Lower leg skin (tissue), 3 donors: ENCODE measurements at regions not wholly inside any gene's neighbourhood (a gene's known extent, or its start where the extent isn't known, plus 50 kb on each side); places are given as distances from the start of the nearest gene placed in this dataset.

Source experiments
- CTCF ChIP-seq, 3 donors: fragments of 450-650 bp; IDR thresholded peaks; one replicate each; pipeline ENCODE4 v1.5.1; 2016; ENCODE audit warnings: antibody characterized with exemption in 3 of 3, mild to moderate bottlenecking in 3 of 3, moderate library complexity in 2 of 3
- POLR2A ChIP-seq, 2 donors: fragments of 450-650 bp; IDR thresholded peaks; one replicate each; pipeline ENCODE4 v1.6.1; 2016 to 2017; ENCODE audit warnings: antibody characterized with exemption in 2 of 2, mild to moderate bottlenecking in 1 of 2, moderate library complexity in 1 of 2

- TF ChIP-seq CTCF (IDR thresholded peaks at IDR 0.05) (no peak), POLR2A (IDR thresholded peaks at IDR 0.05) (no peak)
Observed at GRCh38 chr1:201759194-201759815, 69.7 kb upstream of the IPO9 start.
